IMR-90 (cell line): ENCODE measurements at regions not wholly inside any gene's neighbourhood (a gene's known extent, or its start where the extent isn't known, plus 50 kb on each side); places are given as distances from the start of the nearest gene placed in this dataset.

Experiments
- ATAC-seq: fragments of 200-7000 bp; cut with Tn5 transposase; 2 replicates; pipeline ENCODE4 v1.9.1; 2020; ENCODE audit warnings: low read depth, mild to moderate bottlenecking, moderate library complexity
- BruUV-seq: library from RNA; stranded (reverse); fragments of 400-500 nt; replicated peaks from 2 replicates; lab custom pipeline; 2021; lab: Mats Ljungman, UMichigan
- CTCF ChIA-PET: fragments of 300-600 bp; formaldehyde crosslinking; extraction: SDS; loops from one replicate; lab custom pipeline; 2021; ENCODE audit warnings: antibody characterized with exemption; lab: Yijun Ruan, JAX
- POLR2A ChIA-PET: fragments of 300-600 bp; sonication (Branson Sonifier 250); formaldehyde crosslinking; loops from one replicate; lab custom pipeline; 2022; ENCODE audit warnings: antibody characterized with exemption; ENCODE audit not compliant: unreplicated experiment; lab: Charles Lee
- DNase-seq: peaks from one replicate; pipeline ENCODE4 v3.0.0; 2013
- H2AFZ ChIP-seq: replicated peaks from 2 replicates; pipeline ENCODE3; 2013; ENCODE audit warnings: low read length, mild to moderate bottlenecking; ENCODE audit not compliant: poor library complexity
- H2AK5ac ChIP-seq: 2 replicates; pipeline ENCODE4 v1.6.1; 2013; ENCODE audit warnings: low read depth, low read length, inconsistent platforms
- H2AK9ac ChIP-seq: replicated peaks from 2 replicates; pipeline ENCODE3; 2013; ENCODE audit warnings: mild to moderate bottlenecking, low read depth, low read length, moderate library complexity; ENCODE audit not compliant: poor library complexity
- H2BK120ac ChIP-seq: 2 replicates; pipeline ENCODE4 v1.6.1; 2013; ENCODE audit warnings: low read depth, low read length, inconsistent platforms
- H2BK15ac ChIP-seq: 3 replicates; pipeline ENCODE4 v1.6.1; 2013; ENCODE audit warnings: low read depth, low read length, inconsistent platforms
- H2BK20ac ChIP-seq: 2 replicates; pipeline ENCODE4 v1.6.1; 2013; ENCODE audit warnings: low read depth, mild to moderate bottlenecking, inconsistent platforms, low read length, moderate library complexity
- H2BK5ac ChIP-seq: 2 replicates; pipeline ENCODE4 v1.6.1; 2013; ENCODE audit warnings: mild to moderate bottlenecking, low read depth, low read length, inconsistent platforms; ENCODE audit not compliant: poor library complexity, severe bottlenecking
- H3K14ac ChIP-seq: replicated peaks from 2 replicates; pipeline ENCODE4 v1.6.1; 2013; ENCODE audit warnings: low read depth, low read length, inconsistent platforms
- H3K18ac ChIP-seq: 2 replicates; pipeline ENCODE4 v1.6.1; 2013; ENCODE audit warnings: low read depth, low read length, control low read depth
- H3K23ac ChIP-seq: 2 replicates; pipeline ENCODE4 v1.6.1; 2013; ENCODE audit warnings: low read depth, low read length, inconsistent platforms
- H3K27ac ChIP-seq: 2 replicates; pipeline ENCODE4 v1.5.1; 2013; ENCODE audit warnings: mild to moderate bottlenecking, control low read depth, low read length; ENCODE audit not compliant: insufficient read depth
- H3K27me3 ChIP-seq: 2 replicates; pipeline ENCODE4 v1.6.1; 2013; ENCODE audit warnings: low read length; ENCODE audit not compliant: control insufficient read depth, insufficient read depth
- H3K36me3 ChIP-seq: 2 replicates; pipeline ENCODE4 v1.6.1; 2013; ENCODE audit warnings: low read length, mixed read lengths; ENCODE audit not compliant: control insufficient read depth, insufficient read depth
- H3K4ac ChIP-seq: 2 replicates; pipeline ENCODE4 v1.6.1; 2013; ENCODE audit warnings: low read depth, low read length, inconsistent platforms
- H3K4me1 ChIP-seq: 2 replicates; pipeline ENCODE4 v1.6.1; 2013; ENCODE audit warnings: low read length, mixed read lengths; ENCODE audit not compliant: control insufficient read depth, insufficient read depth
- H3K4me2 ChIP-seq: 2 replicates; pipeline ENCODE4 v1.6.1; 2013; ENCODE audit warnings: low read depth, mild to moderate bottlenecking, control low read depth, low read length, moderate library complexity
- H3K4me3 ChIP-seq: 2 replicates; pipeline ENCODE4 v1.5.1; 2013; ENCODE audit warnings: low read depth, mild to moderate bottlenecking, control low read depth, low read length, moderate library complexity; ENCODE audit not compliant: insufficient read depth
- H3K56ac ChIP-seq: 2 replicates; pipeline ENCODE4 v1.6.1; 2013; ENCODE audit warnings: low read length, inconsistent platforms; ENCODE audit not compliant: insufficient read depth; ENCODE audit errors: extremely low read depth
- H3K79me1 ChIP-seq, 2 experiments: 2 replicates each; pipeline ENCODE4 v1.6.1; 2013; ENCODE audit warnings: low read length in 2 of 2, inconsistent platforms in 1 of 2, low read depth in 1 of 2
- H3K9ac ChIP-seq: 2 replicates; pipeline ENCODE4 v1.6.1; 2013; ENCODE audit warnings: low read depth, low read length, control low read depth
- H3K9me1 ChIP-seq: 2 replicates; pipeline ENCODE4 v1.6.1; 2013; ENCODE audit warnings: low read length, inconsistent platforms; ENCODE audit not compliant: insufficient read depth
- H3K9me3 ChIP-seq: 2 replicates; pipeline ENCODE4 v1.6.1; 2013; ENCODE audit warnings: low read length; ENCODE audit not compliant: control insufficient read depth, insufficient read depth
- H4K20me1 ChIP-seq: 2 replicates; pipeline ENCODE4 v1.6.1; 2013; ENCODE audit warnings: low read length, inconsistent platforms; ENCODE audit not compliant: insufficient read depth
- H4K5ac ChIP-seq: 2 replicates; pipeline ENCODE4 v1.6.1; 2013; ENCODE audit warnings: mild to moderate bottlenecking, low read depth, low read length, control low read depth
- H4K8ac ChIP-seq, 2 experiments: 2 replicates each; pipeline ENCODE4 v1.6.1; 2013; ENCODE audit warnings: low read depth in 2 of 2, low read length in 2 of 2, control low read depth in 1 of 2, inconsistent platforms in 1 of 2
- H4K91ac ChIP-seq: 2 replicates; pipeline ENCODE4 v1.6.1; 2013; ENCODE audit warnings: low read depth, low read length, inconsistent platforms; ENCODE audit not compliant: insufficient read depth
- BHLHE40 ChIP-seq: fragments of 150-350 bp; IDR thresholded peaks from 2 replicates; pipeline ENCODE4 v1.6.1; 2016; ENCODE audit warnings: mild to moderate bottlenecking, low read depth, low read length
- CHD1 ChIP-seq: IDR thresholded peaks from 2 replicates; pipeline ENCODE4 v1.6.1; 2012; ENCODE audit warnings: low read depth, low read length, improper control_type of control experiment
- ELK1 ChIP-seq: fragments of 150-350 bp; IDR thresholded peaks from 2 replicates; pipeline ENCODE4 v1.6.1; 2016; ENCODE audit warnings: low read depth, mild to moderate bottlenecking, low read length, moderate library complexity, borderline replicate concordance
- MAFK ChIP-seq: IDR thresholded peaks from 2 replicates; pipeline ENCODE4 v1.6.1; 2012; ENCODE audit warnings: low read depth, low read length, improper control_type of control experiment
- MAZ ChIP-seq: IDR thresholded peaks from 2 replicates; pipeline ENCODE4 v1.6.1; 2012; ENCODE audit warnings: low read depth, mild to moderate bottlenecking, low read length, improper control_type of control experiment, moderate library complexity, borderline replicate concordance
- MXI1 ChIP-seq: IDR thresholded peaks from 2 replicates; pipeline ENCODE4 v1.6.1; 2012; ENCODE audit warnings: low read depth, mild to moderate bottlenecking, low read length, moderate library complexity, borderline replicate concordance
- NFE2L2 ChIP-seq: fragments of 150-350 bp; IDR thresholded peaks from 2 replicates; pipeline ENCODE4 v1.6.1; 2016; ENCODE audit warnings: low read depth, mild to moderate bottlenecking, low read length
- POLR2A ChIP-seq: IDR thresholded peaks from 2 replicates; pipeline ENCODE4 v1.6.1; 2012; ENCODE audit warnings: mild to moderate bottlenecking, low read depth, low read length
- RAD21 ChIP-seq: IDR thresholded peaks from 2 replicates; pipeline ENCODE4 v1.6.1; 2012; ENCODE audit warnings: low read length, improper control_type of control experiment
- USF2 ChIP-seq: fragments of 150-350 bp; IDR thresholded peaks from 2 replicates; pipeline ENCODE4 v1.6.1; 2017; ENCODE audit warnings: mild to moderate bottlenecking, antibody characterized with exemption, low read length, low read depth
- WGBS, 2 experiments: methylation state at CpG; one replicate each; pipeline versions ENCODE4 v1.1.5 to v1.1.7; 2013; ENCODE audit warnings: missing lambda C conversion rate in 2 of 2; ENCODE audit not compliant: insufficient read length in 1 of 2; ENCODE audit errors: extremely low coverage in 2 of 2; 5-methylcytosine and 5-hydroxymethylcytosine counted together
- dilution Hi-C: fragments of 300-500 bp; cut with HindIII; formaldehyde crosslinking; loops from one replicate; pipeline ENCODE4 v1.14.3; 2018; ENCODE audit warnings: low sequenced_read_pairs; ENCODE audit not compliant: unreplicated experiment
- in situ Hi-C: fragments of 300-500 bp; cut with MboI; formaldehyde crosslinking; loops from 3 replicates; pipeline ENCODE4 v1.14.3; 2019; ENCODE audit warnings: low sequenced_read_pairs, inconsistent platforms, mixed read lengths
- intact Hi-C: fragments of 100-400 bp; cut with micrococcal nuclease; formaldehyde crosslinking; loops from 2 replicates; pipeline ENCODE4 v1.10.0; 2022

- no peak overlapping the region for H2AK9ac ChIP-seq
- no peak overlapping the region for H3K9ac ChIP-seq
- H4K5ac ChIP-seq, result no peak overlapping the region
- no peak overlapping the region for H3K4me2 ChIP-seq
- no peak overlapping the region for H4K91ac ChIP-seq
- H3K14ac ChIP-seq, result no peak overlapping the region
- CTCF ChIA-PET, result interaction anchor here (0.6 to 1.4 kb wide), 10 partner anchors 11 to 798 kb away, joined by 3 to 29 read pairs (median 4); partner anchors contain the start of gene SEMA6D
- no peak overlapping the region for H2BK120ac ChIP-seq
- H3K27ac ChIP-seq, result no peak overlapping the region
- H2AFZ ChIP-seq, result no peak overlapping the region
- H3K79me1 ChIP-seq, result no peaks in the 10 kb centered on the region
- no peak overlapping the region for H2BK20ac ChIP-seq
- H2BK5ac ChIP-seq, result no peak overlapping the region
- no peaks in the 10 kb centered on the region for H3K9me3 ChIP-seq
- intact Hi-C loops, result loop anchor here (5.0 kb wide), 2 partner anchors 300 to 615 kb away; no protein-coding TSS in a partner anchor
- no TSS peak for BruUV-seq
- no peaks in the 10 kb centered on the region for H4K20me1 ChIP-seq
- POLR2A ChIA-PET, result no interaction called here
- no peaks in the 10 kb centered on the region for H3K4me1 ChIP-seq
- H3K27me3 ChIP-seq, result no peaks in the 10 kb centered on the region; the same call in 1 of the 2 replicates
- no peaks in the 10 kb centered on the region for H3K36me3 ChIP-seq
- H3K56ac ChIP-seq, result no peak overlapping the region
- H3K9me1 ChIP-seq, result no peaks in the 10 kb centered on the region
- H3K4ac ChIP-seq, result no peak overlapping the region
- no peak overlapping the region for H3K23ac ChIP-seq
- H2BK15ac ChIP-seq, result no peak overlapping the region
- no peak for TF ChIP-seq USF2
- no peak for TF ChIP-seq MAZ
- no peak for TF ChIP-seq POLR2A
- TF ChIP-seq ELK1, result no peak
- TF ChIP-seq MXI1, result no peak
- no peak for TF ChIP-seq CHD1
- no peak for TF ChIP-seq RAD21
- TF ChIP-seq NFE2L2, result no peak
- no peak for TF ChIP-seq MAFK
- no peak for TF ChIP-seq BHLHE40
- no peak overlapping the region for H4K8ac ChIP-seq
- H3K4me3 ChIP-seq, result no peak overlapping the region
- no peak overlapping the region for H2AK5ac ChIP-seq
- in situ Hi-C loops, result no loop called here
- dilution Hi-C loops, result no loop called here
- no peak for ATAC-seq
- H3K18ac ChIP-seq, result no peak overlapping the region
- no peak for DNase-seq
- no CpG with 5 or more reads among the region's 4 CpGs for WGBS, 2 experiments
Measured at GRCh38 chr15:47987461-47987860, 133.3 kb upstream of the SLC24A5 start.
